PC-9 (cell line): ENCODE measurements at regions not wholly inside any gene's neighbourhood (a gene's known extent, or its start where the extent isn't known, plus 50 kb on each side); places are given as distances from the start of the nearest gene placed in this dataset.

Source experiments
- CTCF ChIP-seq: fragments of 200-600 bp; sonication (generic); conservative IDR thresholded peaks from 2 replicates; pipeline ENCODE4 v1.6.1; 2017; ENCODE audit warnings: mixed run types, antibody characterized with exemption, mild to moderate bottlenecking, moderate library complexity
- EZH2 ChIP-seq: fragments of 200-600 bp; sonication (generic); IDR thresholded peaks from 2 replicates; pipeline ENCODE4 v1.8.0; 2017; ENCODE audit warnings: antibody characterized with exemption, low read depth

GRCh38 chr18:79629249-79629558, 50.4 kb upstream of the CTDP1 start:
- TF ChIP-seq CTCF: no peak
- TF ChIP-seq EZH2: no peak
